ENCODE measurements at regions not wholly inside any gene's neighbourhood (a gene's known extent, or its start where the extent isn't known, plus 50 kb on each side); places are given as distances from the start of the nearest gene placed in this dataset.

DNA sequence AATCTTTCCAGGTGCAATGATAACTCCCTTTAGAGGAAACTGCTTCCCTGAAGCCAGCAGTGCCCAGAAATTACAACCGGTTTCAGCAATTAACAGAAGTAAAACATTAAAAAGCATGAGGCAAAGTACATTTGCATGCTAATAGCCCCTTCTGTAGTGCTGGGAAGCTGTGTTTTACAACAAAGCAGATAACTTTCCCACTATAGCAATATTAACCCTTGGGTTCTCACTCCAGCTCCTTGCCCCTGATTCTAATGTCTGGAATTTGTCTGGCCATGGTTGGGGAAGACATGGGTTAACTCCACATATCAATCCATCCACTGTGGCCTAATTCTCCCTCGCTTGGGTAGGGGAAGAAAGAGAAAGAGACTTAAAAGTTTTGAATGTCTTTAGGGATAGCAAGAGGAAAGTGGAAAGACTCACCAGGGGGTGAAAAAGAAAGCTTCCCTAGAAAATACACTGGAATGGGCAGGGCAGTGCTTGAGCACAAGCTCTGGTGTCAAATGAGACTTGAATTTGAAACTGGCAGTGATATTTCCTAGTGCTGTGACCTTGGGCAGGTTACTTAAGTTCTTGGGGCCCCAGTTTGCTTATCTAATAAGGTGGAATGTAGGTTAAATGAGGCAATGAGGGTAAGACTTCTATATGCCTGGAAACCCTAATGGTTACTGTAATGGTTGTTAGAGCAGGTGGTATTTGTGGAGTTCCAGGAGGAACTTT is 102.0 kb downstream of the SOX9 start:
- Histone ChIP-seq H3K36me3 (replicated peaks) (no peaks in the 10 kb centered on the region), H3K4me3 (ENCODE audit: low read depth, low read length) (no peak overlapping the region), H3K27me3 (replicated peaks) (peaks cover 20% of the 10 kb centered on the region), H3K27ac (no peak overlapping the region)
- TF ChIP-seq, protein P1, sequence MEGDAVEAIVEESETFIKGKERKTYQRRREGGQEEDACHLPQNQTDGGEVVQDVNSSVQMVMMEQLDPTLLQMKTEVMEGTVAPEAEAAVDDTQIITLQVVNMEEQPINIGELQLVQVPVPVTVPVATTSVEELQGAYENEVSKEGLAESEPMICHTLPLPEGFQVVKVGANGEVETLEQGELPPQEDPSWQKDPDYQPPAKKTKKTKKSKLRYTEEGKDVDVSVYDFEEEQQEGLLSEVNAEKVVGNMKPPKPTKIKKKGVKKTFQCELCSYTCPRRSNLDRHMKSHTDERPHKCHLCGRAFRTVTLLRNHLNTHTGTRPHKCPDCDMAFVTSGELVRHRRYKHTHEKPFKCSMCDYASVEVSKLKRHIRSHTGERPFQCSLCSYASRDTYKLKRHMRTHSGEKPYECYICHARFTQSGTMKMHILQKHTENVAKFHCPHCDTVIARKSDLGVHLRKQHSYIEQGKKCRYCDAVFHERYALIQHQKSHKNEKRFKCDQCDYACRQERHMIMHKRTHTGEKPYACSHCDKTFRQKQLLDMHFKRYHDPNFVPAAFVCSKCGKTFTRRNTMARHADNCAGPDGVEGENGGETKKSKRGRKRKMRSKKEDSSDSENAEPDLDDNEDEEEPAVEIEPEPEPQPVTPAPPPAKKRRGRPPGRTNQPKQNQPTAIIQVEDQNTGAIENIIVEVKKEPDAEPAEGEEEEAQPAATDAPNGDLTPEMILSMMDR (IDR thresholded peaks at IDR 0.05; ENCODE audit: low read depth, low read length, missing control alignments): no peak
- in situ Hi-C loops (cut with HindIII; ENCODE audit: low pct_ligation_motif_present, low sequenced_read_pairs): no loop called here
- DNase-seq: no peak

DNA sequence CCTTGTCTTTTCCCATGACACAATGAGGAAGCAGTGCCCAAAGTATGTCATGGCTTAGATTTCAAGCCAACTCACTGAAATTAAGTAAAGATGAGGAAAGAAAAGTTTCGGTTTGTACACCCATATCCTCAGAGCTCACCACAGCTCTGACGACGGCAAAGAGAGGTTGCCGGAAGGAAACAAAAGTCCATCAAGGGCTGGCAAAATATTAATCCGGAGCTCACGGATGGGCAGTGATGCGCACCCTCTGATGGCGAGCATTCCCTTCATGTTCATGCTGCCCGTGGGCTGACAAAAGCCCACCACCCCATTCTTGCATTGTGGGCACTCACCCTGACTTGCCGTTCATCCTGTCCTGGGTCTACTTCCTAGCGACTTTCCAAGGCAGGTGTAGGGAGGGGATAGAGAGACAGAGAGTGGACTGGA is 103.1 kb downstream of the SOX9 start:
- Histone ChIP-seq H3K27ac (no peak overlapping the region), H3K27me3 (replicated peaks) (peaks cover 15% of the 10 kb centered on the region), H3K4me3 (ENCODE audit: low read depth, low read length) (no peak overlapping the region), H3K36me3 (replicated peaks) (no peaks in the 10 kb centered on the region)
- DNase-seq: no peak
- TF ChIP-seq, protein P1 (IDR thresholded peaks at IDR 0.05; ENCODE audit: low read depth, low read length, missing control alignments): no peak
- in situ Hi-C loops (cut with HindIII; ENCODE audit: low pct_ligation_motif_present, low sequenced_read_pairs): no loop called here

DNA sequence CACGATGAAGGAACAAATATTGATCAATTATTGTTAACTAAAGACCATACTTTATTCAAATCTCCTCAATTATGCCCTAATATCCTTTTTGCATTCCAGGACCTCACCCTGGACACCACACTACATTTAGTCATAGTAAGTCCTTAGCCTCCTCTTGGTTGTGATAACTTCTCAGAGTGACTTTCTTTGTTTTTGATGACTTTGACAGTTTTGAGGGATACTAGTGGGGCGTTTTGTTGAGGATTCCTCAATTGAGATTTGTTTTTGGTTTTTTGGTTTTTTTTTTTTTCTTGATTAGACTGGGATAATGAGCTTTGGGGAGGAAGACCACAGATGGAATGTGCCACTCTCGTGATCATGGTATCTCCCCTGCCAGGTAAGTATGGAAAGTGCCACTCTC is 105.5 kb downstream of the SOX9 start:
- Histone ChIP-seq H3K27me3 (replicated peaks) (no peaks in the 10 kb centered on the region), H3K27ac (no peak overlapping the region), H3K36me3 (replicated peaks) (no peaks in the 10 kb centered on the region), H3K4me3 (ENCODE audit: low read depth, low read length) (no peak overlapping the region)
- in situ Hi-C loops (cut with HindIII; ENCODE audit: low pct_ligation_motif_present, low sequenced_read_pairs): no loop called here
- TF ChIP-seq, protein P1 (IDR thresholded peaks at IDR 0.05; ENCODE audit: low read depth, low read length, missing control alignments): no peak
- DNase-seq: no peak

DNA sequence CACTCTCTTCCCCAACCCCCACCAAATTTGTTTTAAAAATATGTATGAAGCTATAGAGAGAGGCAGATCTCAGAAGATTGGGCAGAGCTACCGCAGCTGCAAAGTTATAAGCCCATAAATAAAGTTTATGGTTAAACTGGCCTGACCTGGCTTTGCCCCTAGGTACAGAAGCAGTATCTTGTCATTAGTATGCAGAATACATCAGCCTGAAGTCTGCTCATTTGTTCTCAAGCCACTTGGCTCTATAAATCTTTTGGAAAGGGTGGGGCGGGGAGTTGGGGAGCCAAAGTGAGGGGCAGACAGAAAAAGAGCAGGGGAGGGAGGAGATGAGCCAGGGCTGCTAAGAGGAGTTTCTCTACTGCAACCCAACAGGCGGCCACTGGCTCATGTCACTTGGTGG is 113.2 kb downstream of the SOX9 start:
- no peak for DNase-seq
- Histone ChIP-seq H3K36me3 (replicated peaks) (no peaks in the 10 kb centered on the region), H3K27me3 (replicated peaks) (no peaks in the 10 kb centered on the region), H3K27ac (no peak overlapping the region), H3K4me3 (ENCODE audit: low read depth, low read length) (no peak overlapping the region)
- TF ChIP-seq, protein P1 (IDR thresholded peaks at IDR 0.05; ENCODE audit: low read depth, low read length, missing control alignments): no peak
- in situ Hi-C loops (cut with HindIII; ENCODE audit: low pct_ligation_motif_present, low sequenced_read_pairs): no loop called here

DNA sequence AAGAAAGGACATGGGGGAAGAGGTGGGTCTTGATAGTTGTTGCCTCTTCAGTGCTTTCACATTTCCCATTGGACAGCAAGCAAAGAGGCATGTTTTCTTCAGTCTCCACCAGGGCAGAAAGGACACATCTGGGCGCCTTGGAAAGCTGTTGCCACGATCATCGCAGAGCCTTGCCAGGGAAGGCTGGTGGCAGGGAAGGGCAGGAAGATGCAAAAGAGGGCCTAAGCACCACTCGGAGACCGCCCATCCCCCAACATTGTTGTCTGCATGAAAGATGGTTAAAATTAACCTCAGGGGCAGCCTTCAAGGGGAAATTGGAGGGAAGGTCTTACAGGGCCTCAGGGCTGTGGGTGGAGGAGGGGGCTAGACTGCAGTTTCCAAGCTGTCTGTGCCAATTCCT is 114.2 kb downstream of the SOX9 start:
- no peak for DNase-seq
- TF ChIP-seq, protein P1 (IDR thresholded peaks at IDR 0.05; ENCODE audit: low read depth, low read length, missing control alignments): no peak
- Histone ChIP-seq H3K4me3 (ENCODE audit: low read depth, low read length) (no peak overlapping the region), H3K27me3 (replicated peaks) (no peaks in the 10 kb centered on the region), H3K36me3 (replicated peaks) (no peaks in the 10 kb centered on the region), H3K27ac (no peak overlapping the region)
- in situ Hi-C loops (cut with HindIII; ENCODE audit: low pct_ligation_motif_present, low sequenced_read_pairs): no loop called here

All from brain microvascular endothelial cell (primary cell).